Islet of Langerhans (tissue), 1 donor: ENCODE measurements at regions not wholly inside any gene's neighbourhood (a gene's known extent, or its start where the extent isn't known, plus 50 kb on each side); places are given as distances from the start of the nearest gene placed in this dataset.
A peak's percentile ranks its signal among the peaks of the same experiment; 100 is the strongest.

Experiments used
- FAIRE-seq: peaks from one replicate; lab custom pipeline; 2011; peaks lifted over from hg19 to GRCh38; lab: Jason Lieb, UNC

GRCh38 chr10:57507788-57508187 lies 759.9 kb downstream of the IPMK start:
- no peak for FAIRE-seq

- no peak for FAIRE-seq
Measured at GRCh38 chr10:57506414-57507094, 761.1 kb downstream of the IPMK start.

- FAIRE-seq: no peak
Measured at GRCh38 chr10:57494486-57494885, 773.2 kb downstream of the IPMK start.

GRCh38 chr10:57482259-57482658 lies 785.4 kb downstream of the IPMK start:
- FAIRE-seq: no peak

- FAIRE-seq: no peak
Measured at GRCh38 chr10:57472823-57473619, 794.7 kb downstream of the IPMK start.

GRCh38 chr10:57468894-57469432 lies 798.7 kb downstream of the IPMK start:
- FAIRE-seq: no peak

GRCh38 chr10:57465155-57465554 lies 802.5 kb downstream of the IPMK start:
- FAIRE-seq: no peak

- FAIRE-seq: no peak
Measured at GRCh38 chr10:57460540-57460939, 807.2 kb downstream of the IPMK start.

GRCh38 chr10:57457972-57458512 lies 809.7 kb downstream of the IPMK start:
- no peak for FAIRE-seq

GRCh38 chr10:57430376-57430775 lies 837.3 kb downstream of the IPMK start:
- FAIRE-seq: no peak

- FAIRE-seq: no peak
Measured at GRCh38 chr10:57420881-57421280, 846.8 kb downstream of the IPMK start.

- no peak for FAIRE-seq
Measured at GRCh38 chr10:57418476-57418875, 849.2 kb downstream of the IPMK start.

- FAIRE-seq: no peak
Measured at GRCh38 chr10:57395923-57396322, 871.8 kb downstream of the IPMK start.

- no peak for FAIRE-seq
Measured at GRCh38 chr10:57367412-57367811, 900.3 kb downstream of the IPMK start.

- no peak for FAIRE-seq
Measured at GRCh38 chr10:57362811-57363210, 904.9 kb downstream of the IPMK start.

- FAIRE-seq: no peak
Measured at GRCh38 chr10:57353403-57354003, 914.2 kb downstream of the IPMK start.

- FAIRE-seq: no peak
Measured at GRCh38 chr10:57351076-57351475, 916.6 kb downstream of the IPMK start.

GRCh38 chr10:57341294-57341693 lies 926.4 kb downstream of the IPMK start:
- FAIRE-seq: no peak

GRCh38 chr10:57338823-57339558 lies 928.7 kb downstream of the IPMK start:
- FAIRE-seq: peak; percentile 99

GRCh38 chr10:57336865-57337264 lies 930.8 kb downstream of the IPMK start:
- no peak for FAIRE-seq

GRCh38 chr10:57336341-57336740 lies 931.4 kb downstream of the IPMK start:
- FAIRE-seq: no peak

- no peak for FAIRE-seq
Measured at GRCh38 chr10:57334523-57334922, 933.2 kb downstream of the IPMK start.
